SK-N-MC (cell line): ENCODE measurements at regions not wholly inside any gene's neighbourhood (a gene's known extent, or its start where the extent isn't known, plus 50 kb on each side); places are given as distances from the start of the nearest gene placed in this dataset.

ENCODE experiments used
- EZH2 ChIP-seq: fragments of 200-600 bp; sonication (generic); IDR thresholded peaks from one replicate; pipeline ENCODE4 v1.6.1; 2017; ENCODE audit warnings: antibody characterized with exemption
- POLR2AphosphoS5 ChIP-seq: IDR thresholded peaks from 2 replicates; pipeline ENCODE4 v1.6.1; 2012; ENCODE audit warnings: mild to moderate bottlenecking, low read depth, low read length, borderline replicate concordance

DNA sequence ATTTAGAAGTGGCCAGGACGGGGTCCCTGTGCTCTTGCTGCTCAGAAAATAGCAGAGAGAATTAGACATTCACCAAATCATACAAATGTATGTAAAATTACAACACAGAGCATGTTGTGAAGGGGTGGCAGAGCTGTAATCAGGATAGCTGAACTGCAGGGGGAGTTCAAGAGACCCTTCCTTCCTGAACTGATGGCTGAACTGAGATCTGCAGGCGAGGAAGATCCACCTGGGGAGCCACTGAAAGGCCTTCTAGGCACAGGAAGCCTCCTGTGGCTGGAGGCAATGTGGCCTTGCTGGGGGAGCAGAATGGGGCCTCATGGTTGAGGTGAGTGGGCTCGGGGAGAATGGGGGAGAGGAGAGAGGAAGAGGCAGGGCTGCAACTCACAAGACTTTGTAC, 216.5 kb downstream of the PRDM2 start:
- TF ChIP-seq EZH2 = no peak
- TF ChIP-seq POLR2AphosphoS5 = no peak
